KMS-11 (cell line): ENCODE measurements at regions not wholly inside any gene's neighbourhood (a gene's known extent, or its start where the extent isn't known, plus 50 kb on each side); places are given as distances from the start of the nearest gene placed in this dataset.

Experiments used
- H2AFZ ChIP-seq: fragments of 200-600 bp; sonication (generic); 2 replicates; pipeline ENCODE4 v1.6.1; 2016; ENCODE audit warnings: antibody characterized with exemption, mixed run types, low read depth
- H3K27ac ChIP-seq: fragments of 200-600 bp; sonication (generic); 2 replicates; pipeline ENCODE4 v1.6.1; 2016; ENCODE audit warnings: mild to moderate bottlenecking, mixed run types
- H3K27me3 ChIP-seq: fragments of 200-600 bp; sonication (generic); 2 replicates; pipeline ENCODE4 v1.6.1; 2017; ENCODE audit warnings: mild to moderate bottlenecking, low read depth, mixed run types, moderate library complexity; ENCODE audit not compliant: insufficient read depth
- H3K36me3 ChIP-seq: fragments of 200-600 bp; sonication (generic); 2 replicates; pipeline ENCODE4 v1.6.1; 2017; ENCODE audit warnings: mild to moderate bottlenecking, mixed run types; ENCODE audit not compliant: insufficient read depth
- H3K4me1 ChIP-seq: fragments of 200-600 bp; sonication (generic); 2 replicates; pipeline ENCODE4 v1.6.1; 2016; ENCODE audit warnings: mild to moderate bottlenecking, low read depth, mixed run types; ENCODE audit not compliant: poor library complexity, severe bottlenecking
- H3K4me2 ChIP-seq: fragments of 200-600 bp; sonication (generic); 2 replicates; pipeline ENCODE4 v1.7.0; 2016; ENCODE audit warnings: mild to moderate bottlenecking, mixed run types
- H3K4me3 ChIP-seq: fragments of 200-600 bp; sonication (generic); IDR thresholded peaks from 2 replicates; pipeline ENCODE4 v1.6.1; 2017; ENCODE audit warnings: low read depth, low read length, mixed read lengths; ENCODE audit not compliant: insufficient read depth
- H3K79me2 ChIP-seq: fragments of 200-600 bp; sonication (generic); 2 replicates; pipeline ENCODE4 v1.6.1; 2016; ENCODE audit warnings: low read depth, mixed run types; ENCODE audit not compliant: insufficient read depth
- H3K9ac ChIP-seq: fragments of 200-600 bp; sonication (generic); 2 replicates; pipeline ENCODE4 v1.6.1; 2016; ENCODE audit warnings: mild to moderate bottlenecking, mixed run types
- H4K20me1 ChIP-seq: fragments of 200-600 bp; sonication (generic); 2 replicates; pipeline ENCODE4 v1.6.1; 2016; ENCODE audit warnings: mild to moderate bottlenecking, mixed run types; ENCODE audit not compliant: insufficient read depth
- CTCF ChIP-seq: fragments of 200-600 bp; sonication (generic); conservative IDR thresholded peaks from 2 replicates; pipeline ENCODE4 v1.6.1; 2017; ENCODE audit warnings: low read depth, mild to moderate bottlenecking, antibody characterized with exemption, low read length, moderate library complexity, mixed read lengths

- H3K9ac ChIP-seq = no peak overlapping the region
- H2AFZ ChIP-seq = no peak overlapping the region
- H3K4me2 ChIP-seq = no peak overlapping the region
- H3K27me3 ChIP-seq = no peaks in the 10 kb centered on the region
- no peaks in the 10 kb centered on the region for H4K20me1 ChIP-seq
- TF ChIP-seq CTCF = no peak
- no peak overlapping the region for H3K27ac ChIP-seq
- H3K79me2 ChIP-seq = no peaks in the 10 kb centered on the region
- no peak overlapping the region for H3K4me3 ChIP-seq
- H3K36me3 ChIP-seq = no peaks in the 10 kb centered on the region
- H3K4me1 ChIP-seq = peaks cover 33% of the 10 kb centered on the region
Observed at GRCh38 chr5:67623078-67623477, 426.5 kb upstream of the CD180 start.

GRCh38 chr5:67620424-67621397 lies 424.1 kb upstream of the CD180 start:
- no peaks in the 10 kb centered on the region for H3K79me2 ChIP-seq
- no peaks in the 10 kb centered on the region for H4K20me1 ChIP-seq
- H3K4me3 ChIP-seq = no peak overlapping the region
- peaks cover 33% of the 10 kb centered on the region for H3K4me1 ChIP-seq
- TF ChIP-seq CTCF = no peak
- peak overlapping the region; percentile 27; the same call in 1 of the 2 replicates for H3K27ac ChIP-seq
- H3K4me2 ChIP-seq = peak overlapping the region; percentile 66
- H3K27me3 ChIP-seq = no peaks in the 10 kb centered on the region
- H3K9ac ChIP-seq = no peak overlapping the region
- H2AFZ ChIP-seq = peak overlapping the region; percentile 43; the same call in 1 of the 2 replicates
- no peaks in the 10 kb centered on the region for H3K36me3 ChIP-seq

GRCh38 chr5:67619636-67620035 lies 423.0 kb upstream of the CD180 start:
- H3K27ac ChIP-seq = no peak overlapping the region; the same call in 1 of the 2 replicates

GRCh38 chr5:67619235-67619634 lies 422.6 kb upstream of the CD180 start:
- no peak overlapping the region for H3K27ac ChIP-seq
- H3K9ac ChIP-seq = no peak overlapping the region
- H3K4me1 ChIP-seq = peaks cover 33% of the 10 kb centered on the region
- no peak for TF ChIP-seq CTCF
- no peaks in the 10 kb centered on the region for H3K36me3 ChIP-seq
- no peaks in the 10 kb centered on the region for H4K20me1 ChIP-seq
- H3K4me3 ChIP-seq = no peak overlapping the region
- no peaks in the 10 kb centered on the region for H3K27me3 ChIP-seq
- no peak overlapping the region; the same call in 1 of the 2 replicates for H2AFZ ChIP-seq
- no peaks in the 10 kb centered on the region for H3K79me2 ChIP-seq
- peak overlapping the region; percentile 66; the same call in 1 of the 2 replicates for H3K4me2 ChIP-seq

More at GRCh38 chr5:67619636-67620035, 423.0 kb upstream of the CD180 start:
- TF ChIP-seq CTCF = no peak
- H3K79me2 ChIP-seq = no peaks in the 10 kb centered on the region
- H3K4me1 ChIP-seq = peaks cover 33% of the 10 kb centered on the region
- H3K27me3 ChIP-seq = no peaks in the 10 kb centered on the region
- no peak overlapping the region; the same call in 1 of the 2 replicates for H2AFZ ChIP-seq
- peak overlapping the region; percentile 66; the same call in 1 of the 2 replicates for H3K4me2 ChIP-seq
- H3K4me3 ChIP-seq = no peak overlapping the region
- H4K20me1 ChIP-seq = no peaks in the 10 kb centered on the region
- no peaks in the 10 kb centered on the region for H3K36me3 ChIP-seq
- no peak overlapping the region for H3K9ac ChIP-seq
